ENCODE measurements at regions not wholly inside any gene's neighbourhood (a gene's known extent, or its start where the extent isn't known, plus 50 kb on each side); places are given as distances from the start of the nearest gene placed in this dataset.

GRCh38 chr14:101501341-101501740 is 60.0 kb upstream of the DIO3 start:
- intact Hi-C loops (cut with micrococcal nuclease) (no loop called here), in situ Hi-C loops (cut with MboI; ENCODE audit: low sequenced_read_pairs) (no loop called here), dilution Hi-C loops (cut with HindIII; ENCODE audit: low sequenced_read_pairs, unreplicated experiment) (no loop called here)
- H2AK5ac ChIP-seq (ENCODE audit: low read depth, low read length) = no peak overlapping the region
- H3K36me3 ChIP-seq (ENCODE audit: control insufficient read depth, insufficient read depth, low read length) = no peaks in the 10 kb centered on the region
- H3K56ac ChIP-seq (ENCODE audit: extremely low read depth, insufficient read depth, low read length) = no peak overlapping the region
- H3K4ac ChIP-seq (ENCODE audit: low read depth, low read length) = no peak overlapping the region
- no peaks in the 10 kb centered on the region for H4K20me1 ChIP-seq (ENCODE audit: insufficient read depth, low read length)
- no peak overlapping the region for H3K14ac ChIP-seq (replicated peaks; ENCODE audit: low read depth, low read length)
- H2AK9ac ChIP-seq (replicated peaks; ENCODE audit: low read depth, low read length, poor library complexity) = no peak overlapping the region
- H3K4me2 ChIP-seq (ENCODE audit: low read depth, low read length) = no peak overlapping the region
- H3K4me1 ChIP-seq (ENCODE audit: control insufficient read depth, insufficient read depth, low read length) = no peaks in the 10 kb centered on the region
- no peaks in the 10 kb centered on the region for H3K79me1 ChIP-seq (ENCODE audit: low read depth in 1 of 2, low read length in 2 of 2)
- H3K27me3 ChIP-seq (ENCODE audit: control insufficient read depth, insufficient read depth, low read length) = peaks cover 34% of the 10 kb centered on the region; the same call in 1 of the 2 replicates
- no peak overlapping the region for H2AFZ ChIP-seq (replicated peaks; ENCODE audit: low read length, poor library complexity)
- POLR2A ChIA-PET (ENCODE audit: unreplicated experiment) = no interaction called here
- DNase-seq (no peak), ATAC-seq (ENCODE audit: low read depth) (no peak)
- no peak overlapping the region for H3K9ac ChIP-seq (ENCODE audit: low read depth, low read length)
- H2BK5ac ChIP-seq (ENCODE audit: low read depth, low read length, poor library complexity, severe bottlenecking) = no peak overlapping the region
- CTCF ChIA-PET = no interaction called here
- H3K4me3 ChIP-seq (ENCODE audit: insufficient read depth, low read depth, low read length) = no peak overlapping the region
- H4K5ac ChIP-seq (ENCODE audit: low read depth, low read length) = no peak overlapping the region
- H4K8ac ChIP-seq (ENCODE audit: low read depth in 2 of 2, low read length in 2 of 2) = no peak overlapping the region
- no peaks in the 10 kb centered on the region for H3K9me1 ChIP-seq (ENCODE audit: insufficient read depth, low read length)
- BruUV-seq (replicated peaks) = no TSS peak
- no peak overlapping the region for H3K18ac ChIP-seq (ENCODE audit: low read depth, low read length)
- H4K91ac ChIP-seq (ENCODE audit: insufficient read depth, low read depth, low read length) = no peak overlapping the region
- 42% methylated on average over 2 of the region's 18 CpGs; no CpG with 5 or more reads in 1 of the 2 experiments for WGBS, 2 experiments (ENCODE audit: extremely low coverage in 2 of 2, insufficient read length in 1 of 2)
- no peak overlapping the region for H2BK15ac ChIP-seq (ENCODE audit: low read depth, low read length)
- H2BK20ac ChIP-seq (ENCODE audit: low read depth, low read length) = no peak overlapping the region
- H3K23ac ChIP-seq (ENCODE audit: low read depth, low read length) = no peak overlapping the region
- no peak overlapping the region for H3K27ac ChIP-seq (ENCODE audit: insufficient read depth, low read length)
- TF ChIP-seq MAZ (IDR thresholded peaks at IDR 0.05; ENCODE audit: borderline replicate concordance, low read depth, low read length) = no peak
- no peak for TF ChIP-seq CHD1 (IDR thresholded peaks at IDR 0.05; ENCODE audit: low read depth, low read length)
- TF ChIP-seq POLR2A (IDR thresholded peaks at IDR 0.05; ENCODE audit: low read depth, low read length) = no peak
- no peak for TF ChIP-seq MAFK (IDR thresholded peaks at IDR 0.05; ENCODE audit: low read depth, low read length)
- no peak for TF ChIP-seq RAD21 (IDR thresholded peaks at IDR 0.05; ENCODE audit: low read length)
- TF ChIP-seq NFE2L2 (IDR thresholded peaks at IDR 0.05; ENCODE audit: low read depth, low read length) = no peak
- no peak for TF ChIP-seq BHLHE40 (IDR thresholded peaks at IDR 0.05; ENCODE audit: low read depth, low read length)
- no peak for TF ChIP-seq ELK1 (IDR thresholded peaks at IDR 0.05; ENCODE audit: borderline replicate concordance, low read depth, low read length)
- TF ChIP-seq MXI1 (IDR thresholded peaks at IDR 0.05; ENCODE audit: borderline replicate concordance, low read depth, low read length) = no peak
- H3K9me3 ChIP-seq (ENCODE audit: control insufficient read depth, insufficient read depth, low read length) = peaks cover 9% of the 10 kb centered on the region
- no peak overlapping the region for H2BK120ac ChIP-seq (ENCODE audit: low read depth, low read length)
